ENCODE measurements at regions not wholly inside any gene's neighbourhood (a gene's known extent, or its start where the extent isn't known, plus 50 kb on each side); places are given as distances from the start of the nearest gene placed in this dataset.

GRCh38 chr4:123262080-123262479 lies 134.5 kb upstream of the SPRY1 start:
- TF ChIP-seq CTCF (IDR thresholded peaks at IDR 0.05) (no peak), EZH2 (IDR thresholded peaks at IDR 0.05) (no peak)

All from neural progenitor cell (in vitro differentiated cells).